ENCODE measurements at regions not wholly inside any gene's neighbourhood (a gene's known extent, or its start where the extent isn't known, plus 50 kb on each side); places are given as distances from the start of the nearest gene placed in this dataset.

DNA sequence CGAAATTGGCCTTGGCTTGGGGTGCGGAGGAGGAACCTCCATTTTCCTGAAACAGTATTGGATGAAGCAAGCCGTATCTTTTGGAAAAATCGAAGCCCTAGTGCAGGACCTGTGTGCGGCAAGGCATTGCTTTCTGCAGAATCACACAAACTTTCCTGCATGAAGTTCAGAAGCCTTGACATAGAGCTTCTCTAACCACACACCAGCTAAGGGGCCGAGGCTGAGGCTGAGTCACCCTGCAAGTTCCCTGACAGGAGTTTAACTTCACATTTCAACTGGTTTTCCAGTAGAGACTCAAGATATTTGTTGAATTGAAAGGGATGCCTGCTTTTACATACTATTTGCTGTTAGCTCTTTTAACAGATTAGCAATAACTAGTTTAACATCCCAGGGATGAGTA, 67.8 kb downstream of the TCF20 start:
- peaks cover 17% of the 10 kb centered on the region for H3K36me3 Mint-ChIP-seq (ENCODE audit: low read depth)
- peaks cover 98% of the 10 kb centered on the region for H3K79me2 ChIP-seq (replicated peaks; ENCODE audit: insufficient read depth)
- no peak for DNase-seq (ENCODE audit: low spot score)
- no peak for TF ChIP-seq ZNF331 (CRISPR knock-in tag; IDR thresholded peaks at IDR 0.05; ENCODE audit: low read depth)
- TF ChIP-seq EZH2phosphoT487 (IDR thresholded peaks at IDR 0.05; ENCODE audit: unreplicated experiment), result no peak
- TF ChIP-seq, protein P1, sequence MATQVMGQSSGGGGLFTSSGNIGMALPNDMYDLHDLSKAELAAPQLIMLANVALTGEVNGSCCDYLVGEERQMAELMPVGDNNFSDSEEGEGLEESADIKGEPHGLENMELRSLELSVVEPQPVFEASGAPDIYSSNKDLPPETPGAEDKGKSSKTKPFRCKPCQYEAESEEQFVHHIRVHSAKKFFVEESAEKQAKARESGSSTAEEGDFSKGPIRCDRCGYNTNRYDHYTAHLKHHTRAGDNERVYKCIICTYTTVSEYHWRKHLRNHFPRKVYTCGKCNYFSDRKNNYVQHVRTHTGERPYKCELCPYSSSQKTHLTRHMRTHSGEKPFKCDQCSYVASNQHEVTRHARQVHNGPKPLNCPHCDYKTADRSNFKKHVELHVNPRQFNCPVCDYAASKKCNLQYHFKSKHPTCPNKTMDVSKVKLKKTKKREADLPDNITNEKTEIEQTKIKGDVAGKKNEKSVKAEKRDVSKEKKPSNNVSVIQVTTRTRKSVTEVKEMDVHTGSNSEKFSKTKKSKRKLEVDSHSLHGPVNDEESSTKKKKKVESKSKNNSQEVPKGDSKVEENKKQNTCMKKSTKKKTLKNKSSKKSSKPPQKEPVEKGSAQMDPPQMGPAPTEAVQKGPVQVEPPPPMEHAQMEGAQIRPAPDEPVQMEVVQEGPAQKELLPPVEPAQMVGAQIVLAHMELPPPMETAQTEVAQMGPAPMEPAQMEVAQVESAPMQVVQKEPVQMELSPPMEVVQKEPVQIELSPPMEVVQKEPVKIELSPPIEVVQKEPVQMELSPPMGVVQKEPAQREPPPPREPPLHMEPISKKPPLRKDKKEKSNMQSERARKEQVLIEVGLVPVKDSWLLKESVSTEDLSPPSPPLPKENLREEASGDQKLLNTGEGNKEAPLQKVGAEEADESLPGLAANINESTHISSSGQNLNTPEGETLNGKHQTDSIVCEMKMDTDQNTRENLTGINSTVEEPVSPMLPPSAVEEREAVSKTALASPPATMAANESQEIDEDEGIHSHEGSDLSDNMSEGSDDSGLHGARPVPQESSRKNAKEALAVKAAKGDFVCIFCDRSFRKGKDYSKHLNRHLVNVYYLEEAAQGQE (IDR thresholded peaks at IDR 0.05; ENCODE audit: unreplicated experiment), result no peak
- TF ChIP-seq EZH2 (IDR thresholded peaks at IDR 0.05; ENCODE audit: low read depth, unreplicated experiment), result no peak
- no peak for TF ChIP-seq NANOG (IDR thresholded peaks at IDR 0.05; ENCODE audit: borderline replicate concordance)
- TF ChIP-seq, protein P2, sequence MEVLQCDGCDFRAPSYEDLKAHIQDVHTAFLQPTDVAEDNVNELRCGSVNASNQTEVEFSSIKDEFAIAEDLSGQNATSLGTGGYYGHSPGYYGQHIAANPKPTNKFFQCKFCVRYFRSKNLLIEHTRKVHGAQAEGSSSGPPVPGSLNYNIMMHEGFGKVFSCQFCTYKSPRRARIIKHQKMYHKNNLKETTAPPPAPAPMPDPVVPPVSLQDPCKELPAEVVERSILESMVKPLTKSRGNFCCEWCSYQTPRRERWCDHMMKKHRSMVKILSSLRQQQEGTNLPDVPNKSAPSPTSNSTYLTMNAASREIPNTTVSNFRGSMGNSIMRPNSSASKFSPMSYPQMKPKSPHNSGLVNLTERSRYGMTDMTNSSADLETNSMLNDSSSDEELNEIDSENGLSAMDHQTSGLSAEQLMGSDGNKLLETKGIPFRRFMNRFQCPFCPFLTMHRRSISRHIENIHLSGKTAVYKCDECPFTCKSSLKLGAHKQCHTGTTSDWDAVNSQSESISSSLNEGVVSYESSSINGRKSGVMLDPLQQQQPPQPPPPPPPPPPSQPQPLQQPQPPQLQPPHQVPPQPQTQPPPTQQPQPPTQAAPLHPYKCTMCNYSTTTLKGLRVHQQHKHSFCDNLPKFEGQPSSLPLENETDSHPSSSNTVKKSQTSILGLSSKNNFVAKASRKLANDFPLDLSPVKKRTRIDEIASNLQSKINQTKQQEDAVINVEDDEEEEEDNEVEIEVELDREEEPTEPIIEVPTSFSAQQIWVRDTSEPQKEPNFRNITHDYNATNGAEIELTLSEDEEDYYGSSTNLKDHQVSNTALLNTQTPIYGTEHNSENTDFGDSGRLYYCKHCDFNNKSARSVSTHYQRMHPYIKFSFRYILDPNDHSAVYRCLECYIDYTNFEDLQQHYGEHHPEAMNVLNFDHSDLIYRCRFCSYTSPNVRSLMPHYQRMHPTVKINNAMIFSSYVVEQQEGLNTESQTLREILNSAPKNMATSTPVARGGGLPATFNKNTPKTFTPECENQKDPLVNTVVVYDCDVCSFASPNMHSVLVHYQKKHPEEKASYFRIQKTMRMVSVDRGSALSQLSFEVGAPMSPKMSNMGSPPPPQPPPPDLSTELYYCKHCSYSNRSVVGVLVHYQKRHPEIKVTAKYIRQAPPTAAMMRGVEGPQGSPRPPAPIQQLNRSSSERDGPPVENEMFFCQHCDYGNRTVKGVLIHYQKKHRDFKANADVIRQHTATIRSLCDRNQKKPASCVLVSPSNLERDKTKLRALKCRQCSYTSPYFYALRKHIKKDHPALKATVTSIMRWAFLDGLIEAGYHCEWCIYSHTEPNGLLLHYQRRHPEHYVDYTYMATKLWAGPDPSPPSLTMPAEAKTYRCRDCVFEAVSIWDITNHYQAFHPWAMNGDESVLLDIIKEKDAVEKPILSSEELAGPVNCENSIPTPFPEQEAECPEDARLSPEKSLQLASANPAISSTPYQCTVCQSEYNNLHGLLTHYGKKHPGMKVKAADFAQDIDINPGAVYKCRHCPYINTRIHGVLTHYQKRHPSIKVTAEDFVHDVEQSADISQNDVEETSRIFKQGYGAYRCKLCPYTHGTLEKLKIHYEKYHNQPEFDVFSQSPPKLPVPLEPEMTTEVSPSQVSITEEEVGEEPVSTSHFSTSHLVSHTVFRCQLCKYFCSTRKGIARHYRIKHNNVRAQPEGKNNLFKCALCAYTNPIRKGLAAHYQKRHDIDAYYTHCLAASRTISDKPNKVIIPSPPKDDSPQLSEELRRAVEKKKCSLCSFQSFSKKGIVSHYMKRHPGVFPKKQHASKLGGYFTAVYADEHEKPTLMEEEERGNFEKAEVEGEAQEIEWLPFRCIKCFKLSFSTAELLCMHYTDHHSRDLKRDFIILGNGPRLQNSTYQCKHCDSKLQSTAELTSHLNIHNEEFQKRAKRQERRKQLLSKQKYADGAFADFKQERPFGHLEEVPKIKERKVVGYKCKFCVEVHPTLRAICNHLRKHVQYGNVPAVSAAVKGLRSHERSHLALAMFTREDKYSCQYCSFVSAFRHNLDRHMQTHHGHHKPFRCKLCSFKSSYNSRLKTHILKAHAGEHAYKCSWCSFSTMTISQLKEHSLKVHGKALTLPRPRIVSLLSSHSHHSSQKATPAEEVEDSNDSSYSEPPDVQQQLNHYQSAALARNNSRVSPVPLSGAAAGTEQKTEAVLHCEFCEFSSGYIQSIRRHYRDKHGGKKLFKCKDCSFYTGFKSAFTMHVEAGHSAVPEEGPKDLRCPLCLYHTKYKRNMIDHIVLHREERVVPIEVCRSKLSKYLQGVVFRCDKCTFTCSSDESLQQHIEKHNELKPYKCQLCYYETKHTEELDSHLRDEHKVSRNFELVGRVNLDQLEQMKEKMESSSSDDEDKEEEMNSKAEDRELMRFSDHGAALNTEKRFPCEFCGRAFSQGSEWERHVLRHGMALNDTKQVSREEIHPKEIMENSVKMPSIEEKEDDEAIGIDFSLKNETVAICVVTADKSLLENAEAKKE (CRISPR knock-in tag; IDR thresholded peaks at IDR 0.05), result no peak
- TF ChIP-seq, protein P3, sequence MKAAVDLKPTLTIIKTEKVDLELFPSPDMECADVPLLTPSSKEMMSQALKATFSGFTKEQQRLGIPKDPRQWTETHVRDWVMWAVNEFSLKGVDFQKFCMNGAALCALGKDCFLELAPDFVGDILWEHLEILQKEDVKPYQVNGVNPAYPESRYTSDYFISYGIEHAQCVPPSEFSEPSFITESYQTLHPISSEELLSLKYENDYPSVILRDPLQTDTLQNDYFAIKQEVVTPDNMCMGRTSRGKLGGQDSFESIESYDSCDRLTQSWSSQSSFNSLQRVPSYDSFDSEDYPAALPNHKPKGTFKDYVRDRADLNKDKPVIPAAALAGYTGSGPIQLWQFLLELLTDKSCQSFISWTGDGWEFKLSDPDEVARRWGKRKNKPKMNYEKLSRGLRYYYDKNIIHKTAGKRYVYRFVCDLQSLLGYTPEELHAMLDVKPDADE (IDR thresholded peaks at IDR 0.05), result no peak
- no peak for TF ChIP-seq POLR2AphosphoS5 (IDR thresholded peaks at IDR 0.05; ENCODE audit: low read depth)
- TF ChIP-seq JUNB (IDR thresholded peaks at IDR 0.05; ENCODE audit: unreplicated experiment), result no peak
- no peak for TF ChIP-seq CREB1 (CRISPR knock-in tag; IDR thresholded peaks at IDR 0.05; ENCODE audit: low read depth)
- TF ChIP-seq STAT1 (IDR thresholded peaks at IDR 0.05; ENCODE audit: unreplicated experiment), result no peak
- peaks cover 24% of the 10 kb centered on the region for H3K4me1 Mint-ChIP-seq
- H2AFZ ChIP-seq, result no peak overlapping the region
- no peak overlapping the region; the same call in 1 of the 2 replicates for H3K27ac Mint-ChIP-seq
- H3K9me2 ChIP-seq (ENCODE audit: insufficient read depth), result no peaks in the 10 kb centered on the region
- H3K9me3 Mint-ChIP-seq, result no peaks in the 10 kb centered on the region; the same call in 2 of the 3 replicates
- no peaks in the 10 kb centered on the region for H3F3A ChIP-seq (replicated peaks; ENCODE audit: low read depth)
- no peak for ATAC-seq
- peaks cover 5% of the 10 kb centered on the region for H3K27me3 Mint-ChIP-seq (ENCODE audit: insufficient read depth, low read depth, poor library complexity)
- peaks cover 74% of the 10 kb centered on the region for H4K20me1 ChIP-seq (replicated peaks; ENCODE audit: insufficient read depth)
- H3K27ac ChIP-seq (ENCODE audit: low read depth), result no peak overlapping the region
- peaks cover 16% of the 10 kb centered on the region for H3K4me1 ChIP-seq (ENCODE audit: insufficient read depth)
- no peaks in the 10 kb centered on the region for H3K36me3 ChIP-seq (ENCODE audit: insufficient read depth)
- H3K4me3 ChIP-seq, result no peak overlapping the region
- H3K4me2 ChIP-seq, result no peak overlapping the region
- no peaks in the 10 kb centered on the region for H3K27me3 ChIP-seq (ENCODE audit: insufficient read depth)
- no peak overlapping the region for H3K4me3 Mint-ChIP-seq
